DND-41 (cell line): ENCODE measurements at regions not wholly inside any gene's neighbourhood (a gene's known extent, or its start where the extent isn't known, plus 50 kb on each side); places are given as distances from the start of the nearest gene placed in this dataset.

Experiments
- EZH2 ChIP-seq: IDR thresholded peaks from 3 replicates; pipeline ENCODE4 v1.6.1; 2012; ENCODE audit warnings: borderline replicate concordance, low read depth, mild to moderate bottlenecking, moderate library complexity, low read length, inconsistent platforms; ENCODE audit not compliant: severe bottlenecking
- TF ChIP-seq, protein P1 (sequence below): IDR thresholded peaks from 2 replicates; pipeline ENCODE4 v1.5.1; 2012; ENCODE audit warnings: borderline replicate concordance, low read length, moderate library complexity, mild to moderate bottlenecking; ENCODE audit not compliant: poor library complexity, severe bottlenecking; ENCODE audit errors: extremely low read depth

DNA sequence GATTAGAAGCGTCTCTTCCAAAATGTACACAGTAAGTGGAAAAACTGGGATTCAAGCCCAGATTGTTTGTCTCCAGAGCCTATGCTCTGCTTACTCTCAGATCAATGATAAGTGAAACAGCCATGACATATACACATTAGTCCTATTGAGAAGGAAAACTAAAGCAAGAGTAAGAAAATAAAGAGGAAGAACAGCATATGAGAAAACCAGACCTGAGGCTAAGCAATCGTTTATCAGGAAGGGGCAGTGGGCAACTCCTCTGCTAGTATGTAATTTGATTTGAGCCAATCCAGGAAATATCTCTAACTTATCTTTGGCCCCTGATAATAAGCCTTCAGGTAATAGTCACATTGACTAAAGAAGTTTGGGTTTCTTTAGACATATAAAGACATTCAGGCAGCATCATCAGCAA, 789.9 kb upstream of the C9orf72 start:
- TF ChIP-seq, protein P1, sequence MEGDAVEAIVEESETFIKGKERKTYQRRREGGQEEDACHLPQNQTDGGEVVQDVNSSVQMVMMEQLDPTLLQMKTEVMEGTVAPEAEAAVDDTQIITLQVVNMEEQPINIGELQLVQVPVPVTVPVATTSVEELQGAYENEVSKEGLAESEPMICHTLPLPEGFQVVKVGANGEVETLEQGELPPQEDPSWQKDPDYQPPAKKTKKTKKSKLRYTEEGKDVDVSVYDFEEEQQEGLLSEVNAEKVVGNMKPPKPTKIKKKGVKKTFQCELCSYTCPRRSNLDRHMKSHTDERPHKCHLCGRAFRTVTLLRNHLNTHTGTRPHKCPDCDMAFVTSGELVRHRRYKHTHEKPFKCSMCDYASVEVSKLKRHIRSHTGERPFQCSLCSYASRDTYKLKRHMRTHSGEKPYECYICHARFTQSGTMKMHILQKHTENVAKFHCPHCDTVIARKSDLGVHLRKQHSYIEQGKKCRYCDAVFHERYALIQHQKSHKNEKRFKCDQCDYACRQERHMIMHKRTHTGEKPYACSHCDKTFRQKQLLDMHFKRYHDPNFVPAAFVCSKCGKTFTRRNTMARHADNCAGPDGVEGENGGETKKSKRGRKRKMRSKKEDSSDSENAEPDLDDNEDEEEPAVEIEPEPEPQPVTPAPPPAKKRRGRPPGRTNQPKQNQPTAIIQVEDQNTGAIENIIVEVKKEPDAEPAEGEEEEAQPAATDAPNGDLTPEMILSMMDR, result no peak
- no peak for TF ChIP-seq EZH2
